HG03060 (cell line): ENCODE measurements at regions not wholly inside any gene's neighbourhood (a gene's known extent, or its start where the extent isn't known, plus 50 kb on each side); places are given as distances from the start of the nearest gene placed in this dataset.
"Not testable (repeated sequence)": the region's sequence is repeated elsewhere in the genome, so short reads cannot be mapped to it uniquely, and the experiment has no call there.

Source experiments
- ATAC-seq: cut with Tn5 transposase; IDR thresholded peaks from one replicate; pipeline ENCODE4 v1.9.1; 2021; ENCODE audit warnings: low read depth, moderate number of reproducible peaks; ENCODE audit not compliant: unreplicated experiment

GRCh38 chr18:59057493-59057795 is 82.2 kb upstream of the SEC11C start:
- no peak for ATAC-seq

GRCh38 chr18:59057969-59058368 is 81.7 kb upstream of the SEC11C start:
- no peak for ATAC-seq

GRCh38 chr18:59059140-59059539 is 80.5 kb upstream of the SEC11C start:
- ATAC-seq, result no peak

GRCh38 chr18:59060551-59060950 is 79.1 kb upstream of the SEC11C start:
- no peak for ATAC-seq

- no peak for ATAC-seq
These were observed 77.6 kb upstream of the SEC11C start for GRCh38 chr18:59061914-59062642.

GRCh38 chr18:59062643-59063006 is 77.1 kb upstream of the SEC11C start:
- no peak for ATAC-seq

GRCh38 chr18:59063300-59063906 is 76.3 kb upstream of the SEC11C start:
- no peak for ATAC-seq

GRCh38 chr18:59063912-59064311 is 75.8 kb upstream of the SEC11C start:
- ATAC-seq, result no peak

GRCh38 chr18:59065684-59066083 is 74.0 kb upstream of the SEC11C start:
- no peak for ATAC-seq

GRCh38 chr18:59067873-59068272 is 71.8 kb upstream of the SEC11C start:
- no peak for ATAC-seq

GRCh38 chr18:59068276-59069071 is 71.2 kb upstream of the SEC11C start:
- no peak for ATAC-seq

GRCh38 chr18:59070181-59070912 is 69.3 kb upstream of the SEC11C start:
- peak; percentile 41 for ATAC-seq

GRCh38 chr18:59072727-59073421 is 66.8 kb upstream of the SEC11C start:
- no peak for ATAC-seq

GRCh38 chr18:59075923-59076322 is 63.8 kb upstream of the SEC11C start:
- no peak for ATAC-seq

- no peak for ATAC-seq
These were observed 60.4 kb upstream of the SEC11C start for GRCh38 chr18:59079264-59079663.

- ATAC-seq, result not testable (repeated sequence)
These were observed 59.8 kb upstream of the SEC11C start for GRCh38 chr18:59079687-59080501.

GRCh38 chr18:59083136-59083818 is 56.4 kb upstream of the SEC11C start:
- ATAC-seq, result no peak

GRCh38 chr18:59085126-59085794 is 54.4 kb upstream of the SEC11C start:
- no peak for ATAC-seq

GRCh38 chr18:59085797-59086196 is 53.9 kb upstream of the SEC11C start:
- ATAC-seq, result no peak
